Cardiac fibroblast (primary cell): ENCODE measurements at regions not wholly inside any gene's neighbourhood (a gene's known extent, or its start where the extent isn't known, plus 50 kb on each side); places are given as distances from the start of the nearest gene placed in this dataset.

Source experiments
- DNase-seq, 2 donors: peaks; one replicate each; pipeline versions ENCODE4 v3.0.0 to v3.0.0-alpha.2; 2010; ENCODE audit warnings: low read depth in 2 of 2
- H3K4me3 ChIP-seq, 2 donors: replicated peaks in 1 of 2; 1 replicate in 1 of 2; 2 replicates in 1 of 2; pipeline ENCODE4 v1.5.1; 2011; ENCODE audit warnings: low read depth in 2 of 2, low read length in 2 of 2, mild to moderate bottlenecking in 2 of 2, moderate library complexity in 1 of 2
- TF ChIP-seq, protein P1 (sequence below): IDR thresholded peaks from one replicate; pipeline ENCODE4 v1.5.1; 2011; ENCODE audit warnings: low read depth, mild to moderate bottlenecking, low read length, inconsistent platforms

- TF ChIP-seq, protein P1, sequence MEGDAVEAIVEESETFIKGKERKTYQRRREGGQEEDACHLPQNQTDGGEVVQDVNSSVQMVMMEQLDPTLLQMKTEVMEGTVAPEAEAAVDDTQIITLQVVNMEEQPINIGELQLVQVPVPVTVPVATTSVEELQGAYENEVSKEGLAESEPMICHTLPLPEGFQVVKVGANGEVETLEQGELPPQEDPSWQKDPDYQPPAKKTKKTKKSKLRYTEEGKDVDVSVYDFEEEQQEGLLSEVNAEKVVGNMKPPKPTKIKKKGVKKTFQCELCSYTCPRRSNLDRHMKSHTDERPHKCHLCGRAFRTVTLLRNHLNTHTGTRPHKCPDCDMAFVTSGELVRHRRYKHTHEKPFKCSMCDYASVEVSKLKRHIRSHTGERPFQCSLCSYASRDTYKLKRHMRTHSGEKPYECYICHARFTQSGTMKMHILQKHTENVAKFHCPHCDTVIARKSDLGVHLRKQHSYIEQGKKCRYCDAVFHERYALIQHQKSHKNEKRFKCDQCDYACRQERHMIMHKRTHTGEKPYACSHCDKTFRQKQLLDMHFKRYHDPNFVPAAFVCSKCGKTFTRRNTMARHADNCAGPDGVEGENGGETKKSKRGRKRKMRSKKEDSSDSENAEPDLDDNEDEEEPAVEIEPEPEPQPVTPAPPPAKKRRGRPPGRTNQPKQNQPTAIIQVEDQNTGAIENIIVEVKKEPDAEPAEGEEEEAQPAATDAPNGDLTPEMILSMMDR: no peak
- DNase-seq: no peak
- H3K4me3 ChIP-seq: no peak overlapping the region
Observed at GRCh38 chr6:92504509-92504908, 914.9 kb downstream of the EPHA7 start.

DNA sequence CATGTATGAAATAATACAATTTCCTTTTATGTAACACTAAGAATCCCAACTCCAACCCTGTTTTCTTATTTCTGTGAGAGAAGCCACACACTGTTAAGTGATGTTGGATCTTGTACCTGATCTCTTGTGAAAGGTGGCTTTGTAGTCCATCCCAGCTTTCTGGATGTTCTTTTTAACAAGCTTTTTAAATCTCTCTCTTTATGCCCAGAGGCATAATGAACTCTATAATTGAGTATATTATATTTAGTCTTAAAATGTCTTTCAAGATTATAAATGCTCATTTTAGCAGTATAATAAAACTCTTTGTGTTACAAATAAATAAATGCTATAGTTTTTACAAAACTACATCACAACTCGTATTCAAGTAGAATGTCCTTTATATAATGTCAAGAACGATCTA lies 922.1 kb downstream of the EPHA7 start:
- no peak for DNase-seq
- no peak overlapping the region for H3K4me3 ChIP-seq
- TF ChIP-seq, protein P1: no peak

GRCh38 chr6:92496527-92496926 lies 922.8 kb downstream of the EPHA7 start:
- H3K4me3 ChIP-seq: no peak overlapping the region
- TF ChIP-seq, protein P1: no peak
- no peak for DNase-seq

DNA sequence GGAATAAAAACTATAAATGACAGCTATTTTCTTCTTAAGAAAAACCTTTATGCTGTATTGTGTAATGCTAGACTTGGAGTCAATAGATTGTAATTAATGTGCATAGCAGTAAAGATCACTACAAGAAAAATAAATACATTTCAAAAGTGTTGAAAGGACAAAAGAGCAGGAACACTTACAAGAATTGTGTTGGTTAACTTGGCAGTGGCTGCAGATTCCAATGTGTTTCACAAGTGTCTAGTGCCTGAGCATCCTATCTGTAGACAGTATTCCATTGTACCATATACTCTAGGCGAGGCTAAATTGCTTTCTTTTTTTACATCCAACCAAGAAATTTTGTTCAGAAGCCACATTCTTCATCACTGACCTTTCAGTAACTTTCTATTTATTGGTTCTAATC lies 924.1 kb downstream of the EPHA7 start:
- DNase-seq: peak; percentile 0 to 41
- H3K4me3 ChIP-seq: no peak overlapping the region
- TF ChIP-seq, protein P1: no peak

GRCh38 chr6:92485487-92485886 lies 933.9 kb downstream of the EPHA7 start:
- TF ChIP-seq, protein P1: no peak
- H3K4me3 ChIP-seq: no peak overlapping the region
- no peak for DNase-seq

GRCh38 chr6:92479831-92480230 lies 939.5 kb downstream of the EPHA7 start:
- TF ChIP-seq, protein P1: no peak
- DNase-seq: peak in 1 of 2 donors; percentile 1
- no peak overlapping the region for H3K4me3 ChIP-seq

GRCh38 chr6:92473056-92473455 lies 946.3 kb downstream of the EPHA7 start:
- DNase-seq: no peak
- H3K4me3 ChIP-seq: no peak overlapping the region
- TF ChIP-seq, protein P1: no peak
